ENCODE measurements at regions not wholly inside any gene's neighbourhood (a gene's known extent, or its start where the extent isn't known, plus 50 kb on each side); places are given as distances from the start of the nearest gene placed in this dataset.

DNA sequence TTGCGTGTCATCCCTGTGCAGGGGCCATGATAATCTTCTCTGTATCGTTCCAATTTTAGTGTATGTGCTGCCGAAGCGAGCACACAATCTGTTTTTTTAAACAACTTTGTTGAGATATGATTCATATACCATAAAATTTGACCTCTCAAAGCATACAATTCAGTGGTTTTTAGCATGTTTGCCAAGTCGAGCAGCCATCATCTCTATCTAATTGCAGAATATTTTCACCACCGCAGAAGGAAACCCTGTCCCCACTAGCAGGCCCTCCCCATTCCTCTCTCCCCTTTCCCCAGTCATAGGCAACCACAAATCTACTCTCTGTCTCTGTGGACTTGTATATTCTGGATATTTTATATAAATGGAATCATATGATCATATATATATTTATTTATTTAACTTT, 78.7 kb upstream of the TINAGL1 start:
- Histone ChIP-seq H3K4me1 (no peaks in the 10 kb centered on the region), H3K4me3 (no peak overlapping the region), H3K9me3 (no peaks in the 10 kb centered on the region), H3K36me3 (ENCODE audit: insufficient read depth in 1 of 2, low read depth in 1 of 2) (no peaks in the 10 kb centered on the region), H3K27ac (no peak overlapping the region), H3K27me3 (ENCODE audit: insufficient read depth in 3 of 3, low read length in 2 of 3) (no peaks in the 10 kb centered on the region)
- intact Hi-C loops (cut with DNase I) = no loop called here
- ATAC-seq = no peak
- TF ChIP-seq, protein P1, sequence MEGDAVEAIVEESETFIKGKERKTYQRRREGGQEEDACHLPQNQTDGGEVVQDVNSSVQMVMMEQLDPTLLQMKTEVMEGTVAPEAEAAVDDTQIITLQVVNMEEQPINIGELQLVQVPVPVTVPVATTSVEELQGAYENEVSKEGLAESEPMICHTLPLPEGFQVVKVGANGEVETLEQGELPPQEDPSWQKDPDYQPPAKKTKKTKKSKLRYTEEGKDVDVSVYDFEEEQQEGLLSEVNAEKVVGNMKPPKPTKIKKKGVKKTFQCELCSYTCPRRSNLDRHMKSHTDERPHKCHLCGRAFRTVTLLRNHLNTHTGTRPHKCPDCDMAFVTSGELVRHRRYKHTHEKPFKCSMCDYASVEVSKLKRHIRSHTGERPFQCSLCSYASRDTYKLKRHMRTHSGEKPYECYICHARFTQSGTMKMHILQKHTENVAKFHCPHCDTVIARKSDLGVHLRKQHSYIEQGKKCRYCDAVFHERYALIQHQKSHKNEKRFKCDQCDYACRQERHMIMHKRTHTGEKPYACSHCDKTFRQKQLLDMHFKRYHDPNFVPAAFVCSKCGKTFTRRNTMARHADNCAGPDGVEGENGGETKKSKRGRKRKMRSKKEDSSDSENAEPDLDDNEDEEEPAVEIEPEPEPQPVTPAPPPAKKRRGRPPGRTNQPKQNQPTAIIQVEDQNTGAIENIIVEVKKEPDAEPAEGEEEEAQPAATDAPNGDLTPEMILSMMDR (IDR thresholded peaks at IDR 0.05) = no peak
- WGBS, 3 donors = 73 to 82% (median 79%) methylated on average over 6 of the region's 6 CpGs
- DNase-seq = no peak

DNA sequence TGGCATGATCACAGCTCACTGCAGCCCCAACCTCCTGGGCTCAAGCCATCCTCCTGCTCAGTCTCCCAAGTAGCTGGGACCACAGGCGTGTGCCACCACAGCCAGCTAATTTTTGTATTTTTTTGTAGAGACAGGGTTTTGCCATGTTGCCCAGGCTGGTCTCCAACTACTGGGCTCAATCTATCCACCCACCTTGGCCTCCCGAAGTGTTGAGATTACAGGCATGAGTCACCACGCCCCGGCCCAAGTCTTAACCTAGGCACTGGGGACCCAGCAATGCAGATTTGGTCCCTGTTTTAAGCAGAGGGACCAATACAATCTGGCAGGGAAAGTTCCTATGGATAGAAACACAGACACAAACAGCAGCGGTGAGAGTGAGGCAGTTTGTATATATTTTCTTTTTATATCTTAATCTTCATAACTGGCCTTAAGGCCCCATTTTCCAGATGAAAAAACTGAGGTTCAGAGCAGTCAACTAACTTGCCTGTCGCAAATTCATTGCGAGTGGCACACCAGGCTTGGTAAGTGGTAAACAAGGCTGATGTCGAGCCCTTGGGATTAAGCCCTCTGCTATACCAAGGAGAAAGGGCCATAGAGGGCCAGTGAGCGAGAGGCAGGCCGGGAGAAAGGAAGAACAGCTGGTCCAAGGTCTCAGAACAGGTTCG, 77.8 kb upstream of the TINAGL1 start:
- intact Hi-C loops (cut with DNase I) = no loop called here
- ATAC-seq (no peak), DNase-seq (no peak)
- Histone ChIP-seq H3K27me3 (ENCODE audit: insufficient read depth in 3 of 3, low read length in 2 of 3) (no peaks in the 10 kb centered on the region), H3K27ac (no peak overlapping the region), H3K9me3 (no peaks in the 10 kb centered on the region), H3K36me3 (ENCODE audit: insufficient read depth in 1 of 2, low read depth in 1 of 2) (no peaks in the 10 kb centered on the region), H3K4me3 (no peak overlapping the region), H3K4me1 (no peaks in the 10 kb centered on the region)
- WGBS, 3 donors = 80 to 83% (median 82%) methylated on average over 11 of the region's 11 CpGs
- TF ChIP-seq, protein P1 (IDR thresholded peaks at IDR 0.05) = no peak

DNA sequence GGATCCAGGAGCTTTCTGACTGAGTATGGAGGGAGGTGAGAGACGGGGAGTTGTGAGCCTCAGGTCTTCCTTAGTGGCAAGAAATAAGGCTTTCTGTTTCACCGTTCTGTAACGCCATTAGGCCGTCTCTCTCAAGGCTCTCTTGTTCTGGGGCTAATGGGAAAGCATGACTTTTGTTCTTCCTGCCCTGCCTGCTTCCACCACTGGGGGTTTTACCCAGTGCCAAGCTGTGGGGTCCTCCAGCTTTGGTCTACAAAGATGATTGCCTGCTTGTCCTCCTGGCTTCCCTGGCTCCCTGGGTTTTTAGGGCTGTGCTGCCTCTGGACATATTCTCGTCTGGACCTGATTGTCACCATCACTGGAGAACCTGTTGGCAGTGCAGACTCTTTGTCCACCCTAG, 74.8 kb upstream of the TINAGL1 start:
- intact Hi-C loops (cut with DNase I) = no loop called here
- no peaks in the 10 kb centered on the region for H3K36me3 ChIP-seq (ENCODE audit: insufficient read depth in 1 of 2, low read depth in 1 of 2)
- no peak overlapping the region for H3K27ac ChIP-seq
- DNase-seq (no peak), ATAC-seq (no peak)
- TF ChIP-seq, protein P1 (IDR thresholded peaks at IDR 0.05) = no peak
- no peak overlapping the region for H3K4me3 ChIP-seq
- 71 to 76% (median 73%) methylated on average over 5 of the region's 5 CpGs for WGBS, 3 donors
- H3K4me1 ChIP-seq = no peaks in the 10 kb centered on the region
- peaks cover 0 to 18% (median 0%) of the 10 kb centered on the region in 3 donors for H3K27me3 ChIP-seq (ENCODE audit: insufficient read depth in 3 of 3, low read length in 2 of 3)
- no peaks in the 10 kb centered on the region for H3K9me3 ChIP-seq

DNA sequence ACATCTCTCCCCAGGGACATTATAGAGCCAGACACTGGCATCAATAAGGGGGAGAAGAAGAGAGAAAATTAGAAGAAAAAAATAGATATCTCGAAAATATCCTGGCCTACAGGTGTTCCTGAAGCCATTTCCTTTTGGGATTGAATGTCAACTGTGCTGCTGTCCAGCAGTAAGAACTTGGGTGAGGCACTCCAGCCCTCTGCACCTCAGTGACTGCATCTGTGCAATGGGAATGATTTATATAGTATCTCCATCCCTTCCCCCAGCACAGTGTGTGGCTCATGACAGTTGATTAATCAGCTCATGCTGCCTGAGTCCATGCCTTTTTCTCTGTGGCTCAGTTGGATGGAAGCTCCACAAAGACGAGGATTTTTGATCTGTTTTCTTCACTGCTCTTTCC, 74.1 kb upstream of the TINAGL1 start:
- H3K4me1 ChIP-seq = no peaks in the 10 kb centered on the region
- ATAC-seq = no peak
- no peak for DNase-seq
- TF ChIP-seq, protein P1 (IDR thresholded peaks at IDR 0.05) = no peak
- H3K9me3 ChIP-seq = no peaks in the 10 kb centered on the region
- no peak overlapping the region for H3K4me3 ChIP-seq
- intact Hi-C loops (cut with DNase I) = no loop called here
- WGBS, 3 donors = 75 to 88% (median 83%) methylated on average over 2 of the region's 2 CpGs
- H3K27ac ChIP-seq = no peak overlapping the region
- H3K36me3 ChIP-seq (ENCODE audit: insufficient read depth in 1 of 2, low read depth in 1 of 2) = no peaks in the 10 kb centered on the region
- H3K27me3 ChIP-seq (ENCODE audit: insufficient read depth in 3 of 3, low read length in 2 of 3) = peaks cover 0 to 20% (median 0%) of the 10 kb centered on the region in 3 donors
